Common myeloid progenitor, CD34-positive (primary cell): ENCODE measurements at regions not wholly inside any gene's neighbourhood (a gene's known extent, or its start where the extent isn't known, plus 50 kb on each side); places are given as distances from the start of the nearest gene placed in this dataset.

Experiments used
- CTCF ChIA-PET: fragments of 350-600 bp; sonication (Branson Sonifier 250); formaldehyde crosslinking; loops from one replicate; lab custom pipeline; 2021; ENCODE audit warnings: antibody characterized with exemption; lab: Charles Lee
- POLR2A ChIA-PET: fragments of 350-600 bp; sonication (Branson Sonifier 250); formaldehyde crosslinking; loops from one replicate; lab custom pipeline; 2021; ENCODE audit warnings: antibody characterized with exemption; lab: Charles Lee
- DNase-seq, 3 donors: peaks; one replicate each; pipeline versions ENCODE4 v3.0.0 to v3.0.0-alpha.2; 2013
- H3K27ac ChIP-seq, 2 experiments: 1 replicate in 1 of 2; 2 replicates in 1 of 2; pipeline ENCODE4 v1.7.0; 2013; ENCODE audit warnings: inconsistent platforms in 2 of 2, low read length in 2 of 2, mild to moderate bottlenecking in 2 of 2, low read depth in 1 of 2, moderate library complexity in 1 of 2; ENCODE audit not compliant: severe bottlenecking in 2 of 2, insufficient read depth in 1 of 2, poor library complexity in 1 of 2
- H3K27me3 ChIP-seq, 5 experiments: replicated peaks in 2 of 5; 1 replicate in 3 of 5; 2 replicates in 2 of 5; pipeline versions ENCODE4 v1.6.1 to v1.7.0; 2013; ENCODE audit warnings: low read length in 4 of 5, mild to moderate bottlenecking in 2 of 5, moderate library complexity in 2 of 5, inconsistent platforms in 1 of 5; ENCODE audit not compliant: insufficient read depth in 5 of 5, control insufficient read depth in 4 of 5
- H3K36me3 ChIP-seq, 4 experiments: 1 replicate in 2 of 4; 2 replicates in 2 of 4; pipeline versions ENCODE4 v1.6.1 to v1.7.0; 2013; ENCODE audit warnings: low read length in 3 of 4, control low read depth in 1 of 4, mild to moderate bottlenecking in 1 of 4; ENCODE audit not compliant: control insufficient read depth in 4 of 4, insufficient read depth in 4 of 4
- H3K4me1 ChIP-seq, 4 experiments: 1 replicate in 3 of 4; 2 replicates in 1 of 4; pipeline versions ENCODE4 v1.6.1 to v1.7.1; 2013; ENCODE audit warnings: low read length in 3 of 4, mild to moderate bottlenecking in 3 of 4, control low read depth in 1 of 4, inconsistent platforms in 1 of 4, moderate library complexity in 1 of 4; ENCODE audit not compliant: control insufficient read depth in 4 of 4, insufficient read depth in 4 of 4; ENCODE audit errors: control extremely low read depth in 1 of 4
- H3K4me3 ChIP-seq, 7 experiments: 1 replicate in 4 of 7; 2 replicates in 3 of 7; pipeline versions ENCODE4 v1.5.1 to v1.7.0; 2013; ENCODE audit warnings: mild to moderate bottlenecking in 7 of 7, low read length in 6 of 7, moderate library complexity in 6 of 7, inconsistent platforms in 2 of 7, low read depth in 2 of 7, control low read depth in 1 of 7; ENCODE audit not compliant: insufficient read depth in 4 of 7, control insufficient read depth in 1 of 7; ENCODE audit errors: extremely low read depth in 1 of 7
- H3K9me3 ChIP-seq, 5 experiments: 1 replicate in 4 of 5; 2 replicates in 1 of 5; pipeline versions ENCODE4 v1.6.1 to v1.7.1; 2013; ENCODE audit warnings: low read length in 4 of 5, mild to moderate bottlenecking in 2 of 5, inconsistent platforms in 1 of 5, low read depth in 1 of 5, moderate library complexity in 1 of 5; ENCODE audit not compliant: control insufficient read depth in 4 of 5, insufficient read depth in 2 of 5; ENCODE audit errors: control extremely low read depth in 1 of 5
- WGBS: methylation state at CpG from one replicate; pipeline ENCODE4 v1.1.5; 2013; ENCODE audit not compliant: insufficient coverage; 5-methylcytosine and 5-hydroxymethylcytosine counted together

DNA sequence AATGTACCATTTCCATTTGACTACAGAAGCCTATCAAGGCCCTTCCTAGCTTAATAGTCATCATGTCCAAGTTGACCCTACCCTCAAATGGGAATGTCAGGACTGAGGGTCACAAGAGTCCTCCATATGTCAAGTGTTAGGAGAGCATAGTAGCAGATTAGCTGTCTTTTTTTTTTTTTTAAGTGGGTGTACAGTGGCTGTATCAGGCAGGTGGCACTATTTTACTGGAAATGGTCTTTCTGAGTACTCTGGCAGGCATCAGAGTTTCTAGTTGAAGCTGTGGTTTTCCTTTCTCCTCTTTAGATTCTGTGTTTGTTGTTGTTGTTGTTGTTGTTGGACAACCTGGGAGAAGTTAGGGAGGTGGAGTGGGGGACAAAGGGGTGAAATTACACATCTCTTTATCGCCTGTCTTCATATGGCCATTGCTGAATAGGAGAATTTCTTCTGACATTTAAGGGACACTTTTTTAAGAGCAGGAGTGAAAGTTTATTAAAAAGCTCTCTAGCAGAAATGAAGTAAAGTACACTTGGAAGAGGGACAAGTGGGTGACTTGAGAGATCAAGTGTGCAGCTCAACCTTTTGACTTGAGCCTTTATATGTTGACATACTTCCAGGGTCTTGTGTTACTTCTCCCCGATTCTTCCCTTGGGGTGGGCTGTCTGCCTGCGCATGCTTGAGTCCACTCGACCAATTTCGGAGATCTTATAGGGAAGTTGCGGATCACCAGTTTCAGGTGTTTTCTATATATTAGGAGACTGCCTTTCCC, 104.1 kb upstream of the FOXP2 start:
- DNase-seq, result no peak
- no peak overlapping the region for H3K4me3 ChIP-seq
- ChIA-PET POLR2A (no interaction called here), CTCF (no interaction called here)
- H3K4me1 ChIP-seq, result peaks cover 0 to 7% (median 0%) of the 10 kb centered on the region in 4 experiments
- no peaks in the 10 kb centered on the region for H3K36me3 ChIP-seq
- no peaks in the 10 kb centered on the region for H3K27me3 ChIP-seq
- 100% methylated on average over 2 of the region's 6 CpGs for WGBS
- peaks cover 0 to 1% (median 0%) of the 10 kb centered on the region in 5 experiments for H3K9me3 ChIP-seq
- no peak overlapping the region for H3K27ac ChIP-seq

DNA sequence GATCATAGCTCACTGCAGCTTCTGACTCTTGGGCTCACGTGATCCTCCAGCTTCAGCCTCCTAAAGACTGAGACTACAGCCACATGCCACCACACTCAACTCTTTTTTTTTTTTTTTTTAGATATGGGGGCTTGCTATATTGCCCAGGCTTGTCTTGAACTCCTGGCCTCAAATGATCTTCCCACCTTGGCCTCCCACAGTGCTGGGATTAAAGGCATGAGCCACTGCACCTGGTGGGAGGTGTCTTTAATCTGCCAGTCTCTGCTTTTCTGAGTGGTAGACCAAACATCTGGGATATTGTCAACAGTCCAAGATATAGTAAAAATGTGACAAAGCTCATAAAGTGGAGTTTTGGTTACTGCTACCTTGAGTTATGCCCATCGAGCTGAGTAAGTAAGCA, 104.9 kb upstream of the FOXP2 start:
- Histone ChIP-seq H3K9me3 (peaks cover 0 to 1% (median 0%) of the 10 kb centered on the region in 5 experiments), H3K4me3 (no peak overlapping the region), H3K27ac (no peak overlapping the region), H3K36me3 (no peaks in the 10 kb centered on the region), H3K27me3 (no peaks in the 10 kb centered on the region), H3K4me1 (peaks cover 0 to 7% (median 0%) of the 10 kb centered on the region in 4 experiments)
- POLR2A ChIA-PET, result no interaction called here
- DNase-seq, result no peak
- CTCF ChIA-PET, result no interaction called here
- WGBS, result 89% methylated on average over 1 of the region's 2 CpGs

DNA sequence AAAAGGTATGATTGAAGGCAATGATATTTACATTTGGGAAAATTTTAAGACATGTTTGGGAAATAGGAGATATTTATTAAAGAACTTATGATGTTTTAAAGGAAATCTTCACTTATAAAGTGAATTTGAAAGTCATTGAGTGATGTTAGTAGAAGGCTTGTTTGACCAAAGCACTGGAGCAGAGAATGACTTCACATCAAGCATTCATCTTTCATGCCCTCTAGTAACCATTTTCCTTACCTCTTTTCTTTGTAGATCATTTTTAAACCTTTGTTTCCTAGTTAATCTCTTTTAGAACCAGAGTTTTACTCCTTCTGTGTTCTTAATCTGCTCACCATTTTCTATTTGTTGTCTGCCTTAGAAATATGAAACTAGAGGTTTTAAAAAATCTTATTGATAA, 111.3 kb upstream of the FOXP2 start:
- no peak for DNase-seq
- no peak overlapping the region for H3K4me3 ChIP-seq
- no peak overlapping the region for H3K27ac ChIP-seq
- POLR2A ChIA-PET, result no interaction called here
- no peaks in the 10 kb centered on the region for H3K9me3 ChIP-seq
- CTCF ChIA-PET, result no interaction called here
- no peaks in the 10 kb centered on the region for H3K36me3 ChIP-seq
- no peaks in the 10 kb centered on the region for H3K27me3 ChIP-seq
- H3K4me1 ChIP-seq, result peaks cover 0 to 2% (median 0%) of the 10 kb centered on the region in 4 experiments

DNA sequence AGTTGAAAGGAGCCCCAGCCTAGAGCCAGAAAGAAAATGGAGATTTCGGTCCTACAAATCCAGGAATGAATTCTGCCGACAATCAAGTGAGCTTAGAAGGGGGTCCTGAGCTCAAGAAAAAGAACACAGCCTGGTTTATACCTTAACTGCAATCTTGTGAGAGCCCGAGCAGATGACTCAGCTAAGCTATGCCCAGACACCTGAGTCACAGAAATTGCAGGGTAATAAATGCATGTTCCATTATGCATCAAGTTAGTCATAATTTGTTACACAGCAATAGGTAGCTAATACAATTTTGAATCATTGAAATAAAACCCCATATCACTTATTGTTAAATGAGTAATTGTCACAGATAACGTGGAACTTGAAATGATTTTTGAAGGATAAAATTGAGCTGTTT, 111.8 kb upstream of the FOXP2 start:
- Histone ChIP-seq H3K4me1 (peaks cover 0 to 6% (median 0%) of the 10 kb centered on the region in 4 experiments), H3K4me3 (no peak overlapping the region), H3K36me3 (no peaks in the 10 kb centered on the region), H3K9me3 (no peaks in the 10 kb centered on the region), H3K27ac (no peak overlapping the region), H3K27me3 (no peaks in the 10 kb centered on the region)
- 95% methylated on average over 2 of the region's 4 CpGs for WGBS
- POLR2A ChIA-PET, result no interaction called here
- CTCF ChIA-PET, result no interaction called here
- no peak for DNase-seq

DNA sequence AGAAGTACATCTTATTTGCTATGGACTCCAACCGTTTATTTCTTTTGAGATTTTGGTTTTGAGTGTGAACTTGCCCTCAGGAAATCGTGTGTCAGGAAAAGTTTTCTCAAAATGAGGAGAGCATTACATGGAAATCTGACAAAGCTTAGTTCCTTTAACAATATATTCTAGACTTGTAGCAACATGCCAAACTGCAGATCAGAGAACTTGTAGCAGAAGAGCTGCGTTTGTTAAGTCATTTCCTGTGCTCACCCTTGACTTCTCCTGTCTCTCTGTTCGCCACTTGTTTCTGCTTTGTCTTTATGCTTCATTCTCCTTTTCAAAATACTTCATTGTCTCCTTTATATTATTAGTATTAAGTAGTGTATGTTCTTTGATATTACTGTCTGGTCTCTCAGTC, 116.6 kb upstream of the FOXP2 start:
- ChIA-PET CTCF (no interaction called here), POLR2A (no interaction called here)
- DNase-seq, result peak in 2 of 3 donors; percentile 3 to 12
- Histone ChIP-seq H3K4me3 (no peak overlapping the region), H3K9me3 (no peaks in the 10 kb centered on the region), H3K27me3 (no peaks in the 10 kb centered on the region), H3K4me1 (peaks cover 0 to 10% (median 0%) of the 10 kb centered on the region in 4 experiments), H3K27ac (no peak overlapping the region), H3K36me3 (no peaks in the 10 kb centered on the region)
- WGBS, result 43% methylated on average over 1 of the region's 4 CpGs

DNA sequence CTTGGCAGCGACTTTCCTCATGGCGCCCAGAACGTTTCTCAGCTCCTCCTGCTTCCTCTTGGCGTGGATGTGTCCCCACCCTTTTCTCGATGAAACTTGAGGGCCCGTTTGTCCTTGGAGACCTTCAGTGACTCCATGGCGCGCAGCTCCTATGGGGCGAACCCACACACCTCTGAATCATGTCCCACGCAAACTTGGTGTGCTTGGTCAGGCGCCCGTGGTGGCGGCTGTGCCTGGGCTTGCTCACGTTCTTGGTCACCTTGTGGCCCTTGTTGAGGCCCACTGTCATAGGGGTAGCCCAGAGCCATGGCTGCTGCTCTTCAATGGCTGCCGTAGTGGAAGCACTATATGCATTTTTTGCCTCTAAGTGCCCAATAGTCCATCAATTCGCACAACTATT, 117.5 kb upstream of the FOXP2 start:
- no peaks in the 10 kb centered on the region for H3K27me3 ChIP-seq
- DNase-seq, result no peak
- peaks cover 0 to 10% (median 0%) of the 10 kb centered on the region in 4 experiments for H3K4me1 ChIP-seq
- H3K4me3 ChIP-seq, result no peak overlapping the region
- CTCF ChIA-PET, result no interaction called here
- no peaks in the 10 kb centered on the region for H3K36me3 ChIP-seq
- POLR2A ChIA-PET, result no interaction called here
- H3K27ac ChIP-seq, result no peak overlapping the region
- no peaks in the 10 kb centered on the region for H3K9me3 ChIP-seq
- WGBS, result 98% methylated on average over 16 of the region's 16 CpGs

DNA sequence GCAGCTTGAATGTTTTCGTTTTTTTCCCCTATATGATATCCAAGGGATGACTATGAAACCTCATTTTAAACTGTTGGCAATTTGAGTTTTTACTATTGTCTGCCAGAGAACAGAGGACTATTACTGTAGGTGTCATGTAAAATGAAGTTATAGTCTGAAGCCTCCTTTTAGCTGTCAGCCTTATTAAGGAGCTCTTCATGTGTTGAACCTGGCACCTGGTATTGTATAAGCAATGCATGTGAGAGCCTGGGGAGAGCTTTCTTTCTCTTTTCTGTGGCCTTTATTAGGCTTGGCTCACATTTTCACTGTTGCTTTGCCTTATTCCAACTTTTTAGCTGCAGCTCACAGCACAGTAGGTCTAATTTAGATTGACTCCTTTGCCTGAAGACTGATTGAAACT, 119.1 kb upstream of the FOXP2 start:
- POLR2A ChIA-PET, result no interaction called here
- H3K4me1 ChIP-seq, result peaks cover 0 to 10% (median 0%) of the 10 kb centered on the region in 4 experiments
- DNase-seq, result no peak
- no peaks in the 10 kb centered on the region for H3K9me3 ChIP-seq
- H3K27ac ChIP-seq, result no peak overlapping the region
- WGBS, result no CpG with 5 or more reads among the region's 1 CpG
- H3K36me3 ChIP-seq, result no peaks in the 10 kb centered on the region
- H3K27me3 ChIP-seq, result no peaks in the 10 kb centered on the region
- no peak overlapping the region for H3K4me3 ChIP-seq
- CTCF ChIA-PET, result no interaction called here
